MM.1S (cell line): ENCODE measurements at regions not wholly inside any gene's neighbourhood (a gene's known extent, or its start where the extent isn't known, plus 50 kb on each side); places are given as distances from the start of the nearest gene placed in this dataset.

Source experiments
- DNase-seq: peaks from one replicate; pipeline ENCODE4 v3.0.0-alpha.2; 2015
- H2AFZ ChIP-seq: fragments of 300-600 bp; sonication (generic); 2 replicates; pipeline ENCODE4 v1.6.0; 2016; ENCODE audit warnings: antibody characterized with exemption, low read length
- H3F3A ChIP-seq: fragments of 300-600 bp; sonication (generic); 2 replicates; pipeline ENCODE4 v1.6.1; 2016; ENCODE audit warnings: mild to moderate bottlenecking, antibody characterized with exemption, low read length, moderate library complexity, mixed read lengths; ENCODE audit not compliant: insufficient read depth
- H3K27ac ChIP-seq: fragments of 300-600 bp; sonication (generic); 2 replicates; pipeline ENCODE4 v1.5.1; 2016; ENCODE audit warnings: mild to moderate bottlenecking, low read length
- H3K27me3 ChIP-seq: fragments of 300-600 bp; sonication (generic); replicated peaks from 2 replicates; pipeline ENCODE4 v1.6.0; 2016; ENCODE audit warnings: low read length; ENCODE audit not compliant: insufficient read depth
- H3K36me3 ChIP-seq: fragments of 300-600 bp; sonication (generic); replicated peaks from 2 replicates; pipeline ENCODE4 v1.6.1; 2016; ENCODE audit warnings: mild to moderate bottlenecking, low read length, mixed read lengths; ENCODE audit not compliant: insufficient read depth
- H3K4me1 ChIP-seq: fragments of 300-600 bp; sonication (generic); 2 replicates; pipeline ENCODE4 v1.6.1; 2016; ENCODE audit warnings: low read length, mixed read lengths
- H3K4me2 ChIP-seq: fragments of 300-600 bp; sonication (generic); 2 replicates; pipeline ENCODE4 v1.6.0; 2016; ENCODE audit warnings: low read depth, low read length
- H3K4me3 ChIP-seq: fragments of 300-600 bp; sonication (generic); 2 replicates; pipeline ENCODE4 v1.5.1; 2016; ENCODE audit warnings: low read length, mixed read lengths
- H3K79me2 ChIP-seq: fragments of 300-600 bp; sonication (generic); 2 replicates; pipeline ENCODE4 v1.6.1; 2016; ENCODE audit warnings: mixed run types, low read length, mixed read lengths
- H3K9ac ChIP-seq: fragments of 300-600 bp; sonication (generic); 2 replicates; pipeline ENCODE4 v1.6.1; 2016; ENCODE audit warnings: low read length, mixed read lengths
- H3K9me2 ChIP-seq: fragments of 300-600 bp; sonication (generic); replicated peaks from 2 replicates; pipeline ENCODE4 v1.6.1; 2016; ENCODE audit warnings: mild to moderate bottlenecking, low read length, mixed read lengths; ENCODE audit not compliant: insufficient read depth
- H3K9me3 ChIP-seq: fragments of 300-600 bp; sonication (generic); replicated peaks from 2 replicates; pipeline ENCODE4 v1.6.1; 2016; ENCODE audit warnings: mild to moderate bottlenecking, low read length, mixed read lengths; ENCODE audit not compliant: insufficient read depth
- H4K20me1 ChIP-seq: fragments of 300-600 bp; sonication (generic); 2 replicates; pipeline ENCODE4 v1.6.1; 2016; ENCODE audit warnings: mild to moderate bottlenecking, low read length, moderate library complexity, mixed read lengths; ENCODE audit not compliant: insufficient read depth
- EZH2 ChIP-seq: fragments of 300-600 bp; sonication (generic); optimal IDR thresholded peaks from 2 replicates; pipeline ENCODE3; 2017; ENCODE audit warnings: low read depth, mild to moderate bottlenecking, antibody characterized with exemption, low read length, mixed read lengths
- EZH2phosphoT487 ChIP-seq: fragments of 300-600 bp; sonication (generic); IDR thresholded peaks from 2 replicates; pipeline ENCODE4 v1.6.1; 2018; ENCODE audit warnings: antibody characterized with exemption, low read length
- TF ChIP-seq, protein P1 (sequence below): fragments of 300-600 bp; sonication (generic); IDR thresholded peaks from 2 replicates; pipeline ENCODE4 v1.5.1; 2016; ENCODE audit warnings: antibody characterized with exemption, low read length, mixed read lengths

DNA sequence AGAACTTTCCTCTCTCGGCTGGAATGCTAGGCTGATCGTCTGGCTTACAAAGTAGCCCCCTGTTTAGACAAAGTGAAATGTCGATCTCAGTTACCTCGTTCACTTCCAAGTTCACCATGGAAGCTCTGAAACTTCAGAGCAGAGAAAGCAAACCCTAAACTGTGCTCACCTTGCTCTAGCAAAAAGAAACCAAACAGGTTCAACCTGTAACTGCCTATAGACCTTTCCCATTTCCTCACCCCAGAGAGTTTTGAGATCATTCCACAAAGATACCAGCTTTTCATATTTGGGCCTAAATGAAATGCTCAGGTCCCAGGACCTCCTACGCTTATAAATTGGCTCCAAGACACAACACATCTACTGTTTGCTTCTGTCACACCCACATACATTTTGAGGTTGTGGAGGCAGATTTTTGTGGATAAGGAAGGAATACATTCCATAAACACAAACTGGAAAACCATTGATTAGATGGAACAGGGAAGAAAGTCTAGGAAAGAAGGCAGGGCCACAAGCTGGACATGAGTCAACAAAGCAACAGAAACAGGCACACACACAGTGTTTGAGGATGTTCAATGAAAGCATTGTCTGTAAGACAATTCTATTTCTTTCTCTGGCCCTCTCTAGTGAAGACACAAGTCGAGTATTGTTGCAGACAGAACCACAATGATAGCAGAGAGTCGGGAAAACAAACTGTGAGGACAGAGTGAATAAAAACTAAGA lies 52.8 kb upstream of the TGIF1 start:
- no peak for DNase-seq
- Histone ChIP-seq H3K9me2 (no peaks in the 10 kb centered on the region), H3K4me1 (0 out of 2 replicates have a peak, but pooled peaks cover 3% of the 10 kb centered on the region), H3K9ac (no peak overlapping the region), H3K36me3 (no peaks in the 10 kb centered on the region), H3K4me3 (no peak overlapping the region), H3K4me2 (no peak overlapping the region), H3K27me3 (no peaks in the 10 kb centered on the region), H3K27ac (no peak overlapping the region), H4K20me1 (no peaks in the 10 kb centered on the region), H3F3A (no peaks in the 10 kb centered on the region), H3K9me3 (no peaks in the 10 kb centered on the region), H2AFZ (no peak overlapping the region), H3K79me2 (no peaks in the 10 kb centered on the region)
- TF ChIP-seq, protein P1, sequence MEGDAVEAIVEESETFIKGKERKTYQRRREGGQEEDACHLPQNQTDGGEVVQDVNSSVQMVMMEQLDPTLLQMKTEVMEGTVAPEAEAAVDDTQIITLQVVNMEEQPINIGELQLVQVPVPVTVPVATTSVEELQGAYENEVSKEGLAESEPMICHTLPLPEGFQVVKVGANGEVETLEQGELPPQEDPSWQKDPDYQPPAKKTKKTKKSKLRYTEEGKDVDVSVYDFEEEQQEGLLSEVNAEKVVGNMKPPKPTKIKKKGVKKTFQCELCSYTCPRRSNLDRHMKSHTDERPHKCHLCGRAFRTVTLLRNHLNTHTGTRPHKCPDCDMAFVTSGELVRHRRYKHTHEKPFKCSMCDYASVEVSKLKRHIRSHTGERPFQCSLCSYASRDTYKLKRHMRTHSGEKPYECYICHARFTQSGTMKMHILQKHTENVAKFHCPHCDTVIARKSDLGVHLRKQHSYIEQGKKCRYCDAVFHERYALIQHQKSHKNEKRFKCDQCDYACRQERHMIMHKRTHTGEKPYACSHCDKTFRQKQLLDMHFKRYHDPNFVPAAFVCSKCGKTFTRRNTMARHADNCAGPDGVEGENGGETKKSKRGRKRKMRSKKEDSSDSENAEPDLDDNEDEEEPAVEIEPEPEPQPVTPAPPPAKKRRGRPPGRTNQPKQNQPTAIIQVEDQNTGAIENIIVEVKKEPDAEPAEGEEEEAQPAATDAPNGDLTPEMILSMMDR = no peak
- TF ChIP-seq EZH2 (no peak), EZH2phosphoT487 (no peak)

DNA sequence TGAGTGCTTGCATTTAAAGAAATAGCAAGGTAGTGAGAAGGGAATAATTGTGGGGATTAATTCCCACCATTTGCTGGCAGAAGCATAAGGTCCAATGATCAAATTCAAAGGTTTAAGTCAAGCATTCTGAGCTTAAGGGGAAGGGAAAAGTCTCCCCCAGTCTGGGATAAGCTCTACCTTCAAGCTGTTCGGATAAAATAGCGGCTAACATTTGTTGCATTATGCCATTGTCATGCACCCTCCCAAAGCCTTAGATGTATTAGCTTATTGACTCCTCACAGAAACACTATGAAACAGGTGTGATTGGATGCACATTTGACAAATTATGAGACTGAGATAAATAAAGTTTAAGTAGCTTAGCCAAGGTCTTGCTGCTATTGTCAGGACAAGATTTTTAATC lies 52.2 kb upstream of the TGIF1 start:
- H2AFZ ChIP-seq = no peak overlapping the region
- H3K4me2 ChIP-seq = no peak overlapping the region
- H3K9me3 ChIP-seq = no peaks in the 10 kb centered on the region
- H3F3A ChIP-seq = no peaks in the 10 kb centered on the region
- H3K79me2 ChIP-seq = no peaks in the 10 kb centered on the region
- 0 out of 2 replicates have a peak, but pooled peaks cover 3% of the 10 kb centered on the region for H3K4me1 ChIP-seq
- no peaks in the 10 kb centered on the region for H3K9me2 ChIP-seq
- H4K20me1 ChIP-seq = no peaks in the 10 kb centered on the region
- TF ChIP-seq EZH2 = no peak
- no peak for TF ChIP-seq EZH2phosphoT487
- TF ChIP-seq, protein P1 = no peak
- H3K27me3 ChIP-seq = no peaks in the 10 kb centered on the region
- DNase-seq = no peak
- H3K4me3 ChIP-seq = no peak overlapping the region
- no peaks in the 10 kb centered on the region for H3K36me3 ChIP-seq
- H3K27ac ChIP-seq = no peak overlapping the region
- no peak overlapping the region for H3K9ac ChIP-seq
